Eye (tissue), 1 donor: ENCODE measurements at regions not wholly inside any gene's neighbourhood (a gene's known extent, or its start where the extent isn't known, plus 50 kb on each side); places are given as distances from the start of the nearest gene placed in this dataset.

ENCODE experiments used
- DNase-seq: peaks from one replicate; pipeline ENCODE4 v3.0.0-alpha.2; 2015

DNA sequence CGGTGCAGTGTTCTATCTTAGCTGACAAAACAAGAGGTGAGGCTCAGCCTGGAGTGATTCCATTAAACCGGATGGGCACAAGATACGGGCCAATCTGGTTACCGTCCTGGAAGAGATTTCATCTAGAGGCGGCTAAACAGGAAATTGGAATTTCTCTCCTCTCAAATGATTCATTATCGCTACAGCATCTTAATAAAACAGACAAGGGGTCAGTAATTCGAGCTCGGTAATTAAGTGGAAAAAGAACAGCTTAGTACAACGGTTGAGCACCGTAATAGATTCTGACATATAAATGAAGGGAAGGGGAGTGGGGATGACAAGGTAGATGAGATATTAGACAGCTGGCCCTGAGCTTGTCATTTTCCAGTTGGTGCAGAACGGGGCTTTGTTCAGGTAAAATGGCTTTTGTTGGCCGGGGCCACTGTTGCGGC, 137.2 kb downstream of the EDN3 start:
- DNase-seq, result no peak

- no peak for DNase-seq
Observed at GRCh38 chr20:59438201-59438600, 137.8 kb downstream of the EDN3 start.

GRCh38 chr20:59439243-59439642, 138.8 kb downstream of the EDN3 start:
- DNase-seq, result no peak

- no peak for DNase-seq
Observed at GRCh38 chr20:59441306-59441705, 140.9 kb downstream of the EDN3 start.

GRCh38 chr20:59441860-59442810, 141.7 kb downstream of the EDN3 start:
- peak; percentile 47 for DNase-seq

DNA sequence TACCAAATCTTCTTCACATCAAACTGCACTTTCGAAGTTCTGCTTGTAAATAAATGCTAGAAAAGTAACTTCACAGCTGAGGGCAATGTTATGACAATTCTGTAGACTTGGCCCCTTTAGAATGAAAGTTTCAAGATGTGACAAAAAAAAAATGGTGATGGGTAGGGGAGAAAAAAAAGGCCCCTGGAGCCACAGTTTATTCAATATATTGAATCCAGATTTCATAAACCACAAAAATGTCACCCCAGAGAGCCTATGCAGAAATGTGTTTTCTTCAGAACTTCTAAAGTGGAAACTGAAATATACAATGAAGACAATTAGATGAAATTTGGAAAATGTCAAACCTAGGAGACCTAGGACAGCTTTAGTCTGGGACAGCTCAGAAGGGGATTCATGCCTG, 143.1 kb downstream of the EDN3 start:
- peak; percentile 41 for DNase-seq

DNA sequence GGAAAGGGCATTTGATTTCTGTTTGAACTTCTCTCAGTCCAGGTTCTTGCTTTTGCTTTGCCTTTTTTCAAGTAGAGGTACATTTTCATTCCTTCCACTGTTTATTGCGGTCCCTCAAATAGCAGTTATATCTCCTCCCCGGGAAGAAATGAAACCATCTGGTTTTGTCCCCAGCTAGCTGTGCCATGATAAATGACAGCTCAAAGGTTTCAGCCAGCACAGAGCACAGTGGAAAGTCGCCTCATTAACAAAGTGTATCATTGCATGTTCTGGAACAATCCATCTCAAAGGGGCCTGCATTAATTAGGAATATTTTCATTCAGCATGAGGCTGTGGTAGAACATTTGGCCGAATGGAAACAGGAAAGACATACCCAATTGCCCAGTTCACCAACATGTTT, 146.0 kb downstream of the EDN3 start:
- no peak for DNase-seq

- DNase-seq, result no peak
Observed at GRCh38 chr20:59448196-59448595, 147.8 kb downstream of the EDN3 start.

- DNase-seq, result no peak
Observed at GRCh38 chr20:59448851-59449444, 148.5 kb downstream of the EDN3 start.

- DNase-seq, result no peak
Observed at GRCh38 chr20:59451066-59451630, 150.7 kb downstream of the EDN3 start.

GRCh38 chr20:59451641-59452040, 151.2 kb downstream of the EDN3 start:
- DNase-seq, result no peak

- no peak for DNase-seq
Observed at GRCh38 chr20:59452856-59453255, 151.5 kb upstream of the PHACTR3 start.

DNA sequence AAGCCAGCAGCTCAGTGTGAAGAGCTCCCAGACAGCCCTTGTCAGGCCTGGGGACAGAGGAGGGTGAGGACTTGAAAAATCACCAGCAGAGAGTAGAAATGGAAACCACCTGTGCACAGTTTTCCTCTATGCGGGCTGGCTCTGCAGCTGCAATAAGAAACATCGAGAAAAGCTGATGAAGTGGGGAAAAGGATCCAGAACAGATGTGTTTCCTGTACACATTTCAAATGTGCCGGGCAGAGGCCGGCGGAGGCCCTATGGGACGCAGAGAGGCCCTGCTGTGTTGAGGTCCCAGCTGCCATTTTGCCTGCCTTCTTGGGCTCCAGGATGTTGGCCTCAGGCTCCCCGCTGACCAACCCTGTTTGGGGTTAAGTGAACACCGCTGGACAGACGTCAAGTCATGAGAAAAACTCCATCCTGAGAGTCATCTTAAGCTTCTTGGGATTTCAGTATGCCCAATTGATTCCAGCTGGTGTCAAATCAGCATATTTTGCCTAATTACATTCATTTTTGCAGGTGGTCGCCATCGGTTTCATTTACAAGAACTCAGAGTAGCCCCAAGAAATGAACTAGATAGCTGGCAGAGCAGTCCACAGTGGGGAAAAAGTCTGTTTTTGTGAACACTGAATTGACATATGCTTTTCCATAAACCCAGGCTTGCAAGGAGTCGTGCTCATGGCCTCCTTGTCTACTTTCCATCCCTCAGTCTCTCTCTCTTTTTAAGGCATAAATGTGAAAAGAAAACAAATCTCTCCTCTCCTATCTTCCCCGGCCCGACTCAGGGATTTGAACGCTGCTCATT, 150.4 kb upstream of the PHACTR3 start:
- peak; percentile 62 for DNase-seq

- DNase-seq, result peak; percentile 82
Observed at GRCh38 chr20:59455402-59456341, 148.7 kb upstream of the PHACTR3 start.

DNA sequence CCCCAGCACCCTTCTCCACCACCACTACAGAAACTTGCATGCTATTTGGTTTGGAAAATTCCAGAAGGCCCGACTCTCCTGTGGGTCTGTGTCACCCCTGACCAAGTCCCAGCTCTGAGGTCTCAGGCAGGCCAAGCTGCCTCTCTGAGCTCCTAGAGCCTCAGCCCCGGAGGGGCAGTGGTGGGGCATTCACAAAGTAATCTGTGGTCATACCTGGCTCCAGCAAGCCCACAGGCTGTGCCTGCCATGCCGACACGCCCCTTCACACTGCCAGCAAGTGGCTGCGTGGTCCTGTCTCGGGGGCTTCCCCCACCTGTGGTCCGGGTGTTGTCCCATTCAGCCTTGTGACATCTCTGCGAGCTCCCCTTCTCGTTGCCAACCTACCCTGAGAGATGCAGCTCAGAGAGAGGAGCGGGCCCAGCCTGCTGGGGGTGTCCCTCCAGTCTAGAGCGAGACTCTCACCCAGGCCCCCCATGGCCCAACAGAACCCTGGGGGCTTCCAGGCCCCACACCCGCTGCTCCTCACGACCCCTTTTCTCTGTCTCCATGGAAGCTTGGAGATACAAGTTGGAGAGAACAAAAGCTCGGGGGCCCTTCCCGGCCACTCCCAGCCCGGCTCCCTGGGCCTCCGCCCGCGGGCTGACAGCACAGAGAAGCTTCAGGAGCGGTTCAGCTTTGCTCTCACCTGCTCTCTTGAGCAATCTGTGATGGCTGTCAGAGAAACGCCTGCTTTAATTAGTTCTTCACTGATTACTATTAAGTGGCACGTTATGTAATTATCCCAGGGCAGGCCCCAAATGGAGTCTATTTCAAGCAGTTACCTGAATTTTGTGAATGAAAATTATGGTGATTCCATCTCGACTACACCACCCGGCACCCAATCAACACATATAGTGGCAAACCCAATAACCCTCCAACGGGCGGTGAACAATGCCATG, 147.7 kb upstream of the PHACTR3 start:
- no peak for DNase-seq

- DNase-seq, result no peak
Observed at GRCh38 chr20:59458645-59459044, 145.7 kb upstream of the PHACTR3 start.

DNA sequence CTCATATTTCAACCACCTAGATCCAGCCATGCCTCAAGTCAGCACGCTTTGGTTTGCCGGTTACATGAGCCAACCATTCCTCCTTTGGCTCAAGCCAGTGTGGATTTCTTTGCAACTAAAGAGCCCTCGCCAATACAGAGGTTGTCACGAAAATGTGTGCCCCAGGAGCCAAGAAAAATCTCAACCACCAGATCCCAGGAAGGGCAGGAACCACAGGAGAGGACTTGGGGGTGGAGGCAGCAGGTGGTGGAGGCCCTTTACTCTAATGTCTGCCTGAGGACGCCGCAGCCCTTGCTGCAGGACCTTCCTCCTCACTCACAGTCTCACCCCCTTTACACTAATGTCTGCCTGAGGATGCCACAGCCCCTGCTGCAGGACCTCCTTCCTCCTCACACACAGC, 144.8 kb upstream of the PHACTR3 start:
- no peak for DNase-seq

DNA sequence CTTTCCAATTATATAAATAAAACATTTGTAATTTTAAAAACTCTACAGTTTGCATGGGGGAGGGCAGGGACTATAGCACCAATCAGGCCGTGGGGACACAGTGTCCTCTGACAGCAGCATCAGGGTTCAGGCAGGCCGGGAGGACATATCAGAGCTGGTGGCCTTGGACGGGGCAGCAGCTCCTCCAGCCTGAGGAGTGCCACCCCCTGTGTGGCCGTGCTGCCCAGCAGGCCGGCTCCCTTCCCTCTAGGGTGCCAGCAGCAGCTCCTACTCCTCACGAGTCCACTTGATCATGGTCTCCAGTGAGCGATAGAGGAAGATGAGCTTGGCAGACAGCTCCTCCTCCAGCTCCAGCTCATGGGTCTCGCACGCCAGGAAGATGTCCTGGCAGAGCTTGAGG, 144.0 kb upstream of the PHACTR3 start:
- DNase-seq, result no peak

DNA sequence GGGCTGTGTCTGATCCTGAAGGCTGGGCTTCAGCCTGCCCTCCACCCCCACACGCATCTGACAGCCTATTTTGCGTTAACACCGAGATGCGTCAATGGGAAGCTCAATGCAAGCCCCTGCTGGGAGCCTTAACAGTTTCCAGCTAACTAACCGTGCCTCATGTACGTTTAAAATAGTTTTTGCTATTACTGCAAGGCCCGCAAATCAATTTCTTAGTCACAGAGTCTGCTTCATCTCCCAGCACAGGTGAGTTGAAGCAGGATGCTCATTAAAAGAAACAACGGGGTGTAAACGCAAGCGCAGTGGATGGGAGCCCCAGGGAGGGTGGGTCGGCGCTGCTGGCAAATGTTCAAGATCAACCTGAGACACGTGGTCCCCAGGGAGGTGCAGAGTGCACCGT, 142.8 kb upstream of the PHACTR3 start:
- DNase-seq, result no peak

- DNase-seq, result no peak
Observed at GRCh38 chr20:59462249-59462648, 142.1 kb upstream of the PHACTR3 start.

DNA sequence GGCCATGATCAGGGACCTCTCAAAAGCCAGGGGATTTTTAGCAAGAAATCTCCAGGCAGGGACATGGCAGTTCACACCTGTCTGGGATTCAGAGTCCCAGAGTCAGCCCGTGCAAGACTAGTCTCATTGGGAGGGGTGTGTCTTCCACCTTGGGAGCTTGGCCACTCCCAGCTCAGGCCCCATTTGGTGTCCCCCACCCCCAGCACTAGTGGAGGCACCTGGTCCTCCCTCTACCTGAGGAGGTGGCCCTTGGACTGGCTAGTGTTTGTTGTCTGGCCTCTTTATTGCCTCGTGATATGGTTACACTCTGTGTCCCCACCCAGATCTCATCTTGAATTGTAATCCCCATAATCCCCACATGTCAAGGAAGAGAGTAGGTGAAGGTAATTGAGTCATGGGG, 140.8 kb upstream of the PHACTR3 start:
- DNase-seq, result no peak
